Thyroid gland (tissue), 4 donors: ENCODE measurements at regions not wholly inside any gene's neighbourhood (a gene's known extent, or its start where the extent isn't known, plus 50 kb on each side); places are given as distances from the start of the nearest gene placed in this dataset.

Experiments
- POLR2A ChIP-seq, 2 donors: fragments of 450-650 bp; IDR thresholded peaks; one replicate each; pipeline ENCODE4 v1.6.1; 2017; ENCODE audit warnings: antibody characterized with exemption in 2 of 2, mild to moderate bottlenecking in 2 of 2, moderate library complexity in 1 of 2
- TF ChIP-seq, protein P1 (sequence below), 6 experiments: fragments of 200-600 bp in 3 of 6; fragments of 450-650 bp in 3 of 6; sonication (generic) in 3 of 6; IDR thresholded peaks; one replicate each; pipeline ENCODE4 v1.5.1; 2016 to 2019; ENCODE audit warnings: antibody characterized with exemption in 6 of 6, mild to moderate bottlenecking in 2 of 6, inconsistent platforms in 1 of 6, moderate library complexity in 1 of 6

DNA sequence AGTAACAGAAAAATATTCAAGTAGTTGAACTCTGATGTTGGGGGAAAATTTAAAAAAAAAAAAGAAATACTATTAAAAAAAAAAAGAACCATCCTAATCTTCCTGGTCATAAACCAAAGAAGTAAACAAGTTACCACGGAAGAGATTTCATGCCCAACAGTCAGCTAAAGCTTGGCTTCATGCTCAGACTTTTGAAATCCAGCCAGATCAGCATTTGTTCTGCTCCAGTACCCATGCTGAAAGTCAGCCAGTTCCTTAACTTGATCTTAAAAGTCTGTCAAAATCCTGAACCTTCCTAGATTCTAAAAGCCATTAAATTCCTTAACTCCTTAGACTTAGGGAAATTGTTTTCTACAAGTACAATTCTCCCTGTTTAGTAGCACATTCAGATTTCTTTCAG, 908.7 kb upstream of the CDH9 start:
- no peak for TF ChIP-seq POLR2A (IDR thresholded peaks at IDR 0.05)
- TF ChIP-seq, protein P1, sequence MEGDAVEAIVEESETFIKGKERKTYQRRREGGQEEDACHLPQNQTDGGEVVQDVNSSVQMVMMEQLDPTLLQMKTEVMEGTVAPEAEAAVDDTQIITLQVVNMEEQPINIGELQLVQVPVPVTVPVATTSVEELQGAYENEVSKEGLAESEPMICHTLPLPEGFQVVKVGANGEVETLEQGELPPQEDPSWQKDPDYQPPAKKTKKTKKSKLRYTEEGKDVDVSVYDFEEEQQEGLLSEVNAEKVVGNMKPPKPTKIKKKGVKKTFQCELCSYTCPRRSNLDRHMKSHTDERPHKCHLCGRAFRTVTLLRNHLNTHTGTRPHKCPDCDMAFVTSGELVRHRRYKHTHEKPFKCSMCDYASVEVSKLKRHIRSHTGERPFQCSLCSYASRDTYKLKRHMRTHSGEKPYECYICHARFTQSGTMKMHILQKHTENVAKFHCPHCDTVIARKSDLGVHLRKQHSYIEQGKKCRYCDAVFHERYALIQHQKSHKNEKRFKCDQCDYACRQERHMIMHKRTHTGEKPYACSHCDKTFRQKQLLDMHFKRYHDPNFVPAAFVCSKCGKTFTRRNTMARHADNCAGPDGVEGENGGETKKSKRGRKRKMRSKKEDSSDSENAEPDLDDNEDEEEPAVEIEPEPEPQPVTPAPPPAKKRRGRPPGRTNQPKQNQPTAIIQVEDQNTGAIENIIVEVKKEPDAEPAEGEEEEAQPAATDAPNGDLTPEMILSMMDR (IDR thresholded peaks at IDR 0.05), result no peak
